ENCODE measurements at regions not wholly inside any gene's neighbourhood (a gene's known extent, or its start where the extent isn't known, plus 50 kb on each side); places are given as distances from the start of the nearest gene placed in this dataset.

DNA sequence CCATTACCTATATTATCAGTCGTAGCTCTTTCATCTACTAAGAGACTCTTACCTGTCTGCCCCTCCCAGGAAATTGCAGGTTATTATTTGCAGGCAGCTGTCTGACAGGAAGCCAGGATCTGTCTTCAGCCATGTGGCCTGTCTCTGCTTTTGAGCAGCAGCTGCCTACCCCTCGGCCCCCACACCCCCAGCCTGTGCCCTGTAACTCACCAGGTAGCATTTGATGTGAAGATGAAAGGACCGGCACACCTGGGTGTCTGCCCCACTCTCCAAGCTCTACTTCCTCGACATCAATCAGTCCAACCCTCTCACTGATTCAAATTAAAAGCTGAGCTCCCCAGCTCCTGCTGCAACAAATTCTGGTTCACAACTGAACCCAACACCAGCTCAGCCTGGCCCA lies 197.2 kb upstream of the CTNNB1 start:
- TF ChIP-seq ZNF24 (IDR thresholded peaks at IDR 0.05) = no peak
- no peak for TF ChIP-seq TBP (optimal IDR thresholded peaks at IDR 0.05; ENCODE audit: low read depth, low read length)
- TF ChIP-seq, protein P1, sequence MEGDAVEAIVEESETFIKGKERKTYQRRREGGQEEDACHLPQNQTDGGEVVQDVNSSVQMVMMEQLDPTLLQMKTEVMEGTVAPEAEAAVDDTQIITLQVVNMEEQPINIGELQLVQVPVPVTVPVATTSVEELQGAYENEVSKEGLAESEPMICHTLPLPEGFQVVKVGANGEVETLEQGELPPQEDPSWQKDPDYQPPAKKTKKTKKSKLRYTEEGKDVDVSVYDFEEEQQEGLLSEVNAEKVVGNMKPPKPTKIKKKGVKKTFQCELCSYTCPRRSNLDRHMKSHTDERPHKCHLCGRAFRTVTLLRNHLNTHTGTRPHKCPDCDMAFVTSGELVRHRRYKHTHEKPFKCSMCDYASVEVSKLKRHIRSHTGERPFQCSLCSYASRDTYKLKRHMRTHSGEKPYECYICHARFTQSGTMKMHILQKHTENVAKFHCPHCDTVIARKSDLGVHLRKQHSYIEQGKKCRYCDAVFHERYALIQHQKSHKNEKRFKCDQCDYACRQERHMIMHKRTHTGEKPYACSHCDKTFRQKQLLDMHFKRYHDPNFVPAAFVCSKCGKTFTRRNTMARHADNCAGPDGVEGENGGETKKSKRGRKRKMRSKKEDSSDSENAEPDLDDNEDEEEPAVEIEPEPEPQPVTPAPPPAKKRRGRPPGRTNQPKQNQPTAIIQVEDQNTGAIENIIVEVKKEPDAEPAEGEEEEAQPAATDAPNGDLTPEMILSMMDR (IDR thresholded peaks at IDR 0.05 in 2 of 3, conservative IDR thresholded peaks at IDR 0.05 in 1 of 3; ENCODE audit: insufficient read depth in 2 of 3, low read depth in 1 of 3, low read length in 3 of 3) = no peak
- TF ChIP-seq KLF16 (IDR thresholded peaks at IDR 0.05) = no peak
- TF ChIP-seq, protein P2, sequence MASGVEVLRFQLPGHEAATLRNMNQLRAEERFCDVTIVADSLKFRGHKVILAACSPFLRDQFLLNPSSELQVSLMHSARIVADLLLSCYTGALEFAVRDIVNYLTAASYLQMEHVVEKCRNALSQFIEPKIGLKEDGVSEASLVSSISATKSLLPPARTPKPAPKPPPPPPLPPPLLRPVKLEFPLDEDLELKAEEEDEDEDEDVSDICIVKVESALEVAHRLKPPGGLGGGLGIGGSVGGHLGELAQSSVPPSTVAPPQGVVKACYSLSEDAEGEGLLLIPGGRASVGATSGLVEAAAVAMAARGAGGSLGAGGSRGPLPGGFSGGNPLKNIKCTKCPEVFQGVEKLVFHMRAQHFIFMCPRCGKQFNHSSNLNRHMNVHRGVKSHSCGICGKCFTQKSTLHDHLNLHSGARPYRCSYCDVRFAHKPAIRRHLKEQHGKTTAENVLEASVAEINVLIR (CRISPR knock-in tag; IDR thresholded peaks at IDR 0.05) = no peak
- TF ChIP-seq KLF10 (CRISPR knock-in tag; IDR thresholded peaks at IDR 0.05) = no peak
- no peak for TF ChIP-seq ZBTB17 (CRISPR knock-in tag; IDR thresholded peaks at IDR 0.05)
- TF ChIP-seq ZNF282 (CRISPR knock-in tag; IDR thresholded peaks at IDR 0.05) = no peak
- TF ChIP-seq TARDBP (IDR thresholded peaks at IDR 0.05) = no peak
- TF ChIP-seq, protein P3, sequence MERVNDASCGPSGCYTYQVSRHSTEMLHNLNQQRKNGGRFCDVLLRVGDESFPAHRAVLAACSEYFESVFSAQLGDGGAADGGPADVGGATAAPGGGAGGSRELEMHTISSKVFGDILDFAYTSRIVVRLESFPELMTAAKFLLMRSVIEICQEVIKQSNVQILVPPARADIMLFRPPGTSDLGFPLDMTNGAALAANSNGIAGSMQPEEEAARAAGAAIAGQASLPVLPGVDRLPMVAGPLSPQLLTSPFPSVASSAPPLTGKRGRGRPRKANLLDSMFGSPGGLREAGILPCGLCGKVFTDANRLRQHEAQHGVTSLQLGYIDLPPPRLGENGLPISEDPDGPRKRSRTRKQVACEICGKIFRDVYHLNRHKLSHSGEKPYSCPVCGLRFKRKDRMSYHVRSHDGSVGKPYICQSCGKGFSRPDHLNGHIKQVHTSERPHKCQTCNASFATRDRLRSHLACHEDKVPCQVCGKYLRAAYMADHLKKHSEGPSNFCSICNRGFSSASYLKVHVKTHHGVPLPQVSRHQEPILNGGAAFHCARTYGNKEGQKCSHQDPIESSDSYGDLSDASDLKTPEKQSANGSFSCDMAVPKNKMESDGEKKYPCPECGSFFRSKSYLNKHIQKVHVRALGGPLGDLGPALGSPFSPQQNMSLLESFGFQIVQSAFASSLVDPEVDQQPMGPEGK (CRISPR knock-in tag; IDR thresholded peaks at IDR 0.05; ENCODE audit: borderline replicate concordance) = no peak
- TF ChIP-seq, protein P4, sequence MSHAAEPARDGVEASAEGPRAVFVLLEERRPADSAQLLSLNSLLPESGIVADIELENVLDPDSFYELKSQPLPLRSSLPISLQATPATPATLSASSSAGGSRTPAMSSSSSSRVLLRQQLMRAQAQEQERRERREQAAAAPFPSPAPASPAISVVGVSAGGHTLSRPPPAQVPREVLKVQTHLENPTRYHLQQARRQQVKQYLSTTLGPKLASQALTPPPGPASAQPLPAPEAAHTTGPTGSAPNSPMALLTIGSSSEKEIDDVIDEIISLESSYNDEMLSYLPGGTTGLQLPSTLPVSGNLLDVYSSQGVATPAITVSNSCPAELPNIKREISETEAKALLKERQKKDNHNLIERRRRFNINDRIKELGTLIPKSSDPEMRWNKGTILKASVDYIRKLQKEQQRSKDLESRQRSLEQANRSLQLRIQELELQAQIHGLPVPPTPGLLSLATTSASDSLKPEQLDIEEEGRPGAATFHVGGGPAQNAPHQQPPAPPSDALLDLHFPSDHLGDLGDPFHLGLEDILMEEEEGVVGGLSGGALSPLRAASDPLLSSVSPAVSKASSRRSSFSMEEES (CRISPR knock-in tag; IDR thresholded peaks at IDR 0.05) = no peak
- TF ChIP-seq, protein P5, sequence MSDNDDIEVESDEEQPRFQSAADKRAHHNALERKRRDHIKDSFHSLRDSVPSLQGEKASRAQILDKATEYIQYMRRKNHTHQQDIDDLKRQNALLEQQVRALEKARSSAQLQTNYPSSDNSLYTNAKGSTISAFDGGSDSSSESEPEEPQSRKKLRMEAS (CRISPR knock-in tag; IDR thresholded peaks at IDR 0.05) = no peak
- no peak for TF ChIP-seq L3MBTL2 (IDR thresholded peaks at IDR 0.05)
